Breast epithelium (tissue), 4 donors: ENCODE measurements at regions not wholly inside any gene's neighbourhood (a gene's known extent, or its start where the extent isn't known, plus 50 kb on each side); places are given as distances from the start of the nearest gene placed in this dataset.

Experiments
- DNase-seq, 2 donors: peaks; one replicate each; pipeline ENCODE4 v3.0.0-alpha.2; 2019; ENCODE audit warnings: low spot score in 2 of 2
- H3K27ac ChIP-seq, 2 donors: fragments of 200-600 bp; sonication (generic) in 1 of 2; one replicate each; pipeline ENCODE4 v1.5.1; 2016 to 2019; ENCODE audit warnings: mild to moderate bottlenecking in 1 of 2
- H3K27me3 ChIP-seq, 2 donors: fragments of 200-600 bp; sonication (generic) in 1 of 2; one replicate each; pipeline versions ENCODE4 v1.5.1 to v1.6.0; 2017 to 2019; ENCODE audit warnings: control low read depth in 1 of 2, mild to moderate bottlenecking in 1 of 2
- H3K36me3 ChIP-seq: fragments of 200-600 bp; one replicate; pipeline ENCODE4 v1.5.1; 2019
- H3K4me1 ChIP-seq, 2 donors: fragments of 200-600 bp; sonication (generic); one replicate each; pipeline ENCODE4 v1.5.1; 2016 to 2019; ENCODE audit warnings: control low read depth in 1 of 2
- H3K4me3 ChIP-seq, 3 donors: fragments of 200-600 bp; sonication (generic); 1 replicate in 2 of 3; 2 replicates in 1 of 3; pipeline ENCODE4 v1.5.1; 2016 to 2019; ENCODE audit warnings: mild to moderate bottlenecking in 3 of 3, moderate library complexity in 2 of 3
- H3K9me3 ChIP-seq, 2 donors: fragments of 200-600 bp; sonication (generic) in 1 of 2; one replicate each; pipeline ENCODE4 v1.5.1; 2016 to 2019; ENCODE audit warnings: control low read depth in 1 of 2
- CTCF ChIP-seq, 3 donors: fragments of 450-650 bp; IDR thresholded peaks; one replicate each; pipeline ENCODE4 v1.5.1; 2016 to 2017; ENCODE audit warnings: antibody characterized with exemption in 3 of 3, mild to moderate bottlenecking in 3 of 3, moderate library complexity in 3 of 3
- POLR2A ChIP-seq: fragments of 450-650 bp; IDR thresholded peaks from one replicate; pipeline ENCODE4 v1.6.1; 2016; ENCODE audit warnings: antibody characterized with exemption, mild to moderate bottlenecking, moderate library complexity
- POLR2AphosphoS5 ChIP-seq, 3 donors: sonication (generic); formaldehyde crosslinking; IDR thresholded peaks; one replicate each; pipeline ENCODE4 v1.6.1; 2017; ENCODE audit warnings: antibody characterized with exemption in 3 of 3
- intact Hi-C: fragments of 100-400 bp; cut with DNase I; formaldehyde crosslinking; loops from one replicate; pipeline ENCODE4 v1.15.1; 2023; ENCODE audit warnings: low total_unique reads

- H3K36me3 ChIP-seq, result no peaks in the 10 kb centered on the region
- intact Hi-C loops, result no loop called here
These were observed 379.5 kb downstream of the LRFN5 start for GRCh38 chr14:41986083-41986645.

GRCh38 chr14:41973178-41973577 lies 366.5 kb downstream of the LRFN5 start:
- no peaks in the 10 kb centered on the region for H3K36me3 ChIP-seq
- no peak for DNase-seq
- intact Hi-C loops, result no loop called here
- no peak overlapping the region for H3K4me3 ChIP-seq
- H3K27ac ChIP-seq, result no peak overlapping the region
- H3K4me1 ChIP-seq, result no peaks in the 10 kb centered on the region
- H3K9me3 ChIP-seq, result peaks cover 17% of the 10 kb centered on the region in 2 donors
- no peaks in the 10 kb centered on the region for H3K27me3 ChIP-seq
- TF ChIP-seq POLR2AphosphoS5 (IDR thresholded peaks at IDR 0.05) (no peak), CTCF (IDR thresholded peaks at IDR 0.05) (no peak)

More at GRCh38 chr14:41986083-41986645, 379.5 kb downstream of the LRFN5 start:
- Histone ChIP-seq H3K27ac (no peak overlapping the region), H3K9me3 (no peaks in the 10 kb centered on the region), H3K4me1 (no peaks in the 10 kb centered on the region), H3K4me3 (no peak overlapping the region), H3K27me3 (no peaks in the 10 kb centered on the region)
- no peak for TF ChIP-seq CTCF (IDR thresholded peaks at IDR 0.05)
- TF ChIP-seq POLR2A, result no peak
- no peak for TF ChIP-seq POLR2AphosphoS5 (IDR thresholded peaks at IDR 0.05)
- DNase-seq, result no peak

- no peak overlapping the region for H3K27ac ChIP-seq
- no peaks in the 10 kb centered on the region for H3K27me3 ChIP-seq
- H3K36me3 ChIP-seq, result no peaks in the 10 kb centered on the region
- no peak for DNase-seq
- no peak overlapping the region for H3K4me3 ChIP-seq
- peaks cover 17% of the 10 kb centered on the region in 2 donors for H3K9me3 ChIP-seq
- no peaks in the 10 kb centered on the region for H3K4me1 ChIP-seq
- TF ChIP-seq CTCF (IDR thresholded peaks at IDR 0.05) (no peak), POLR2A (no peak), POLR2AphosphoS5 (IDR thresholded peaks at IDR 0.05) (no peak)
- intact Hi-C loops, result no loop called here
These were observed 365.9 kb downstream of the LRFN5 start for GRCh38 chr14:41972531-41972930.

- DNase-seq, result no peak
- H3K27me3 ChIP-seq, result no peaks in the 10 kb centered on the region
- H3K36me3 ChIP-seq, result no peaks in the 10 kb centered on the region
- no peaks in the 10 kb centered on the region for H3K4me1 ChIP-seq
- no peak overlapping the region for H3K27ac ChIP-seq
- no peak overlapping the region for H3K4me3 ChIP-seq
- TF ChIP-seq POLR2AphosphoS5 (IDR thresholded peaks at IDR 0.05) (no peak), POLR2A (no peak), CTCF (IDR thresholded peaks at IDR 0.05) (no peak)
- no peaks in the 10 kb centered on the region for H3K9me3 ChIP-seq
- intact Hi-C loops, result no loop called here
These were observed 353.6 kb downstream of the LRFN5 start for GRCh38 chr14:41960281-41960680.

- H3K36me3 ChIP-seq, result no peaks in the 10 kb centered on the region
- TF ChIP-seq POLR2AphosphoS5 (IDR thresholded peaks at IDR 0.05), result no peak
- TF ChIP-seq CTCF (IDR thresholded peaks at IDR 0.05), result no peak
- no peak for TF ChIP-seq POLR2A
These were observed 350.8 kb downstream of the LRFN5 start for GRCh38 chr14:41957459-41957858.

More at GRCh38 chr14:41957459-41957858, 350.8 kb downstream of the LRFN5 start:
- Histone ChIP-seq H3K4me3 (no peak overlapping the region), H3K9me3 (no peaks in the 10 kb centered on the region), H3K4me1 (no peaks in the 10 kb centered on the region), H3K27me3 (no peaks in the 10 kb centered on the region), H3K27ac (no peak overlapping the region)
- no peak for DNase-seq
- intact Hi-C loops, result no loop called here
